ENCODE measurements at regions not wholly inside any gene's neighbourhood (a gene's known extent, or its start where the extent isn't known, plus 50 kb on each side); places are given as distances from the start of the nearest gene placed in this dataset.

DNA sequence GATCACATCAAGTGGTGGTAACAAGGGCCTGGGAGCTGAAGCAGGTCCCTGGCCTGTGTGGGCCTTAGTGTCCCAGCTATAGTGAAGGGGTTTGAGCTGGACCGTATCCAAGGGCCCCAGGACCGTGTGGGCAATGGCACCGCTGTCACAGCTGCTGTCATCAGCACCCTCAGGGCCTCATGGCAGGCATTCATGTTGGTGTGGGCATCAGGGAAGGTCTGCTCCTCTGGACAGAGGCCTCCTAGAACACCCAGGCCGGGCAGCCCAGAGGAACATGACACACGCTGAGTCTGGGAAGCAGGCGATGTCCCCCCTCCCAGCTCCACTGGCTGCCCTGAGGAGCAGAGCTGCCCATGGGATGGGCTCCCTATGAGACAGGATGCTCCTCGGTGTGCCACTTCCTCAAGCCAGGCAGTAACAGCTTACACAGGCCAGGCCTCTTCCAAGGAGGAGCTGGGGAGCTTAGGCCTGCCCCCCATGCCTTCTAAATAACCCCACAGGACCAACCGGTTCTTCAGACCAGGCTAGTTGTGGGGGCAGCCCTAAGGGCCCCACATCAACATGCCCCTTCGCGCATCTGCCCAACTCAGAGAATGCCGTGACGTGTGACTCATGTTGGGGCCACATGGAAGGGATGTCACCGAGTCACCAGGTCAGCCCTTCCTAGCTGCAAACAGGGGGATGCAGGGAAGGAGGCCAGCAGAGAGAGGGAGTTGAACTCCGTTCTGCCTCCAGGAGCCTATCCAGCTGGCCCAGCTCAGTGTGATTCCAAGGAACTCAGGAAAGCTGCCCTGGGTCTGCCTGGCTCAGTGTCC is 80.4 kb downstream of the PITPNM2 start:
- Histone ChIP-seq H3K4me3 (ENCODE audit: low read depth in 1 of 2, low read length in 2 of 2) (no peak overlapping the region), H3K27ac (ENCODE audit: low read depth, low read length) (no peak overlapping the region), H3K4me1 (ENCODE audit: control insufficient read depth in 1 of 2, insufficient read depth in 2 of 2, low read length in 2 of 2) (peaks cover 14 to 21% of the 10 kb centered on the region in 2 donors)

GRCh38 chr12:123069436-123070266 is 81.2 kb downstream of the PITPNM2 start:
- no peak overlapping the region for H3K9ac ChIP-seq (ENCODE audit: low read depth in 1 of 2, low read length in 2 of 2)
- no peak overlapping the region for H3K27ac ChIP-seq (ENCODE audit: low read depth, low read length)
- no peak overlapping the region for H3K4me3 ChIP-seq (ENCODE audit: low read depth in 1 of 2, low read length in 2 of 2)
- peaks cover 20 to 23% of the 10 kb centered on the region in 2 donors for H3K4me1 ChIP-seq (ENCODE audit: control insufficient read depth in 1 of 2, insufficient read depth in 2 of 2, low read length in 2 of 2)
- no peaks in the 10 kb centered on the region for H3K27me3 ChIP-seq (ENCODE audit: control insufficient read depth in 1 of 2, insufficient read depth in 2 of 2, low read length in 2 of 2)
- H3K9me3 ChIP-seq (ENCODE audit: control insufficient read depth in 1 of 2, low read length in 2 of 2) = no peaks in the 10 kb centered on the region
- no peaks in the 10 kb centered on the region for H3K36me3 ChIP-seq (ENCODE audit: control insufficient read depth in 1 of 2, insufficient read depth in 2 of 2, low read length in 2 of 2)

More for the DNA sequence above, 80.4 kb downstream of the PITPNM2 start:
- H3K27me3 ChIP-seq (ENCODE audit: control insufficient read depth in 1 of 2, insufficient read depth in 2 of 2, low read length in 2 of 2) = no peaks in the 10 kb centered on the region
- no peaks in the 10 kb centered on the region for H3K9me3 ChIP-seq (ENCODE audit: control insufficient read depth in 1 of 2, low read length in 2 of 2)
- H3K36me3 ChIP-seq (ENCODE audit: control insufficient read depth in 1 of 2, insufficient read depth in 2 of 2, low read length in 2 of 2) = no peaks in the 10 kb centered on the region
- no peak overlapping the region for H3K9ac ChIP-seq (ENCODE audit: low read depth in 1 of 2, low read length in 2 of 2)

- peaks cover 40 to 42% of the 10 kb centered on the region in 2 donors for H3K4me1 ChIP-seq (ENCODE audit: control insufficient read depth in 1 of 2, insufficient read depth in 2 of 2, low read length in 2 of 2)
- no peak overlapping the region for H3K27ac ChIP-seq (ENCODE audit: low read depth, low read length)
Measured at GRCh38 chr12:123067654-123068053, 83.2 kb downstream of the PITPNM2 start.

GRCh38 chr12:123066384-123066710 is 84.5 kb downstream of the PITPNM2 start:
- Histone ChIP-seq H3K4me3 (ENCODE audit: low read depth in 1 of 2, low read length in 2 of 2) (no peak overlapping the region), H3K27ac (ENCODE audit: low read depth, low read length) (no peak overlapping the region), H3K36me3 (ENCODE audit: control insufficient read depth in 1 of 2, insufficient read depth in 2 of 2, low read length in 2 of 2) (no peaks in the 10 kb centered on the region), H3K27me3 (ENCODE audit: control insufficient read depth in 1 of 2, insufficient read depth in 2 of 2, low read length in 2 of 2) (no peaks in the 10 kb centered on the region), H3K9me3 (ENCODE audit: control insufficient read depth in 1 of 2, low read length in 2 of 2) (no peaks in the 10 kb centered on the region), H3K4me1 (ENCODE audit: control insufficient read depth in 1 of 2, insufficient read depth in 2 of 2, low read length in 2 of 2) (peaks cover 44 to 48% of the 10 kb centered on the region in 2 donors), H3K9ac (ENCODE audit: low read depth in 1 of 2, low read length in 2 of 2) (no peak overlapping the region)

More at GRCh38 chr12:123067654-123068053, 83.2 kb downstream of the PITPNM2 start:
- Histone ChIP-seq H3K36me3 (ENCODE audit: control insufficient read depth in 1 of 2, insufficient read depth in 2 of 2, low read length in 2 of 2) (no peaks in the 10 kb centered on the region), H3K9ac (ENCODE audit: low read depth in 1 of 2, low read length in 2 of 2) (no peak overlapping the region), H3K27me3 (ENCODE audit: control insufficient read depth in 1 of 2, insufficient read depth in 2 of 2, low read length in 2 of 2) (no peaks in the 10 kb centered on the region), H3K4me3 (ENCODE audit: low read depth in 1 of 2, low read length in 2 of 2) (no peak overlapping the region), H3K9me3 (ENCODE audit: control insufficient read depth in 1 of 2, low read length in 2 of 2) (no peaks in the 10 kb centered on the region)

DNA sequence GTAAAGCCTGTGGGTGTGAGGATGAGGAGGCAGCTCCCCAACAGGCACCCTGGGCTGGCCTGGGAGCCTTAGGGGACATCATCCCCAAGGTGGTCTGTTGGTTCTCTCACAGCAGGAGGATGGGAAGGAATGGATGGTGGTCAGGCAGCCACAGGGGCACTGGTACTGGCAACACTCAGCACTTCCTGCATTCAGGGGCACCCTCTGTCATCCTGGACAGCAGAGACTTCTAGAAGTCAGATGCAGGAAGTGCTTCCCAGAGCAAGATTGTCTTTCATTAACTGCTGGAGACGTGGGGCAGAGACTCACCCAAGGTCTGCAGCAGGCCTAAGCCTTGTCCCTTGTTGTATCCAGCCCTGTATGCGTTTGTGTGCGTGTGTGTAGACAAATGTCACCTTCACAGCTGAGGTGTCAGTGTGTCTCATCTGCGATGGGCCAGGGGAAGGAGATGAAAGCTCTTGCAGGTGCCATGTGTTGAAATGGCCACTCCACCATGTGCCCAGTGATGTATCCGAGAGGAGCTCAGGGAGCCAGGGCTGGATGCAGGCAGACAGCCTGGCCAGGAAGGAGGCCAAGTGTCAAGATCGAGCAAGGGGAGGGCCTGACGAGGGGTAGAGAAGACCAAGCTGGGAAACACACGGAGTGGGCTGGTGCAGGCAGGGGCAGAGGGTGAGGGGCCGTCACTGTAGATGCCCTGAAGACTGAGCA is 85.1 kb downstream of the PITPNM2 start:
- H3K4me3 ChIP-seq (ENCODE audit: low read depth in 1 of 2, low read length in 2 of 2) = no peak overlapping the region
- H3K36me3 ChIP-seq (ENCODE audit: control insufficient read depth in 1 of 2, insufficient read depth in 2 of 2, low read length in 2 of 2) = no peaks in the 10 kb centered on the region
- no peaks in the 10 kb centered on the region for H3K27me3 ChIP-seq (ENCODE audit: control insufficient read depth in 1 of 2, insufficient read depth in 2 of 2, low read length in 2 of 2)
- no peak overlapping the region for H3K27ac ChIP-seq (ENCODE audit: low read depth, low read length)
- peak overlapping the region in 1 of 2 donors; percentile 3 for H3K9ac ChIP-seq (ENCODE audit: low read depth in 1 of 2, low read length in 2 of 2)
- H3K4me1 ChIP-seq (ENCODE audit: control insufficient read depth in 1 of 2, insufficient read depth in 2 of 2, low read length in 2 of 2) = peaks cover 43% of the 10 kb centered on the region in 2 donors
- no peaks in the 10 kb centered on the region for H3K9me3 ChIP-seq (ENCODE audit: control insufficient read depth in 1 of 2, low read length in 2 of 2)

DNA sequence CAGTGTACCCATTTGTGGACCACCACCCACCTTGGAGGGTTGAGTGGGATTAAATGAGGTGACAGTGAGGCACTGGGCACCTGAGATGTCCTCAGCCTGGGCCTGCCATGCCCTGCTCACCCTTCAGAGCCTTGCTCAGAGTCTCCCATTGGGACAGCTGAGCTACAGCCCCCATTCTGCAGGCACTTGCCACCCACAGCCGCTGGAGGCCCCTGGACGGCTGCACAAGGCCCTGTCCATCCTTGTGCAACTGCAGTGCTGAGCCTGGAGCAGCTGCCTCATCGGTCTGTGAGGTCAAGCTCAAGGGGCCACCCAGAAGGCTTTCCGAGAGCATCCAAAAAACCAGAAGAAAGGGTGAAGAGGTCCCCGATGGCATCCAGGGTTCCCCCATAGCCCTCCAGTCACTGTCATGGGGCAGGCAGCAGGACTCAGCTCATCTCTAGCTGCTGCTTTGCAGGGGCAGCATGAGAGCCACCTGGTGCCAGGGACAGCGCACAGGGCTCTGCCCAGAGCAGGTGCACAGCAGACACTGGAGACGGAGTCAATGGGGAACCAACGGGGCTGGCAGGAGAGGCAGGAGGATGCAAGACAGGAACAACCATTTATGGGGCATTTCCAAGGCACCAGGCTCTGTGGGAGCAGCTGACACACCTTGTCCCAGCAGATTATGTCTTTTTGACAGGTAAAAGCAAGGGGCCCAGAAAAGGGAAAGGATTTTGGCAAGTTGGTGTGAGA is 84.6 kb downstream of the ARL6IP4 start:
- H3K9ac ChIP-seq (ENCODE audit: low read depth in 1 of 2, low read length in 2 of 2) = peak overlapping the region in 1 of 2 donors; percentile 3
- no peaks in the 10 kb centered on the region for H3K27me3 ChIP-seq (ENCODE audit: control insufficient read depth in 1 of 2, insufficient read depth in 2 of 2, low read length in 2 of 2)
- no peak overlapping the region for H3K4me3 ChIP-seq (ENCODE audit: low read depth in 1 of 2, low read length in 2 of 2)
- H3K4me1 ChIP-seq (ENCODE audit: control insufficient read depth in 1 of 2, insufficient read depth in 2 of 2, low read length in 2 of 2) = peaks cover 36 to 45% of the 10 kb centered on the region in 2 donors
- peak overlapping the region; percentile 45 for H3K27ac ChIP-seq (ENCODE audit: low read depth, low read length)
- H3K36me3 ChIP-seq (ENCODE audit: control insufficient read depth in 1 of 2, insufficient read depth in 2 of 2, low read length in 2 of 2) = no peaks in the 10 kb centered on the region
- H3K9me3 ChIP-seq (ENCODE audit: control insufficient read depth in 1 of 2, low read length in 2 of 2) = no peaks in the 10 kb centered on the region

GRCh38 chr12:123064366-123064765 is 83.9 kb downstream of the ARL6IP4 start:
- Histone ChIP-seq H3K27me3 (ENCODE audit: control insufficient read depth in 1 of 2, insufficient read depth in 2 of 2, low read length in 2 of 2) (no peaks in the 10 kb centered on the region), H3K36me3 (ENCODE audit: control insufficient read depth in 1 of 2, insufficient read depth in 2 of 2, low read length in 2 of 2) (no peaks in the 10 kb centered on the region), H3K4me1 (ENCODE audit: control insufficient read depth in 1 of 2, insufficient read depth in 2 of 2, low read length in 2 of 2) (peaks cover 40 to 52% of the 10 kb centered on the region in 2 donors), H3K27ac (ENCODE audit: low read depth, low read length) (peak overlapping the region; percentile 45), H3K9me3 (ENCODE audit: control insufficient read depth in 1 of 2, low read length in 2 of 2) (no peaks in the 10 kb centered on the region), H3K9ac (ENCODE audit: low read depth in 1 of 2, low read length in 2 of 2) (no peak overlapping the region), H3K4me3 (ENCODE audit: low read depth in 1 of 2, low read length in 2 of 2) (no peak overlapping the region)

DNA sequence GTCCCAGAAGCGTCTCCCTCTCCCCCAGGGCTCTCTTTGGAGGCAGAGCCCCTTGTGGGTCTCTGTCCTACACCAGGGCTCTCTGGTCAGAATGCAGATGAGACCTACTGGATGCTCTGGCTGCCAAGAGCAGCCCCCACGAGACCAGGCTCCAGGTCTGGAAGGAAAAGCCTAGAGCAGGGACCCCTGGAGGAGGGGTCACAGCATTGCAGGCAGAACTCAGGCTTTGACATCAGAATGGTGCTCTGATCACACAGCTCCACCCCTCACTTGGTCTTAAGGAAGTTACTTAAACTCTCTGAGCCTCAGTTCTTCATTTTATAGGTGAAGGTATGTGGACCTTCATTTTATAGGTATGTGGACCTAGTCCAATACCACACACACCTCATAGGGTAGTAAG is 83.1 kb downstream of the ARL6IP4 start:
- H3K27me3 ChIP-seq (ENCODE audit: control insufficient read depth in 1 of 2, insufficient read depth in 2 of 2, low read length in 2 of 2) = no peaks in the 10 kb centered on the region
- H3K36me3 ChIP-seq (ENCODE audit: control insufficient read depth in 1 of 2, insufficient read depth in 2 of 2, low read length in 2 of 2) = no peaks in the 10 kb centered on the region
- H3K9me3 ChIP-seq (ENCODE audit: control insufficient read depth in 1 of 2, low read length in 2 of 2) = no peaks in the 10 kb centered on the region
- H3K4me1 ChIP-seq (ENCODE audit: control insufficient read depth in 1 of 2, insufficient read depth in 2 of 2, low read length in 2 of 2) = peaks cover 43 to 61% of the 10 kb centered on the region in 2 donors
- peak overlapping the region; percentile 35 for H3K27ac ChIP-seq (ENCODE audit: low read depth, low read length)
- H3K4me3 ChIP-seq (ENCODE audit: low read depth in 1 of 2, low read length in 2 of 2) = no peak overlapping the region
- H3K9ac ChIP-seq (ENCODE audit: low read depth in 1 of 2, low read length in 2 of 2) = peak overlapping the region; percentile 10 to 12

- Histone ChIP-seq H3K9me3 (ENCODE audit: control insufficient read depth in 1 of 2, low read length in 2 of 2) (no peaks in the 10 kb centered on the region), H3K27ac (ENCODE audit: low read depth, low read length) (peak overlapping the region; percentile 35), H3K4me3 (ENCODE audit: low read depth in 1 of 2, low read length in 2 of 2) (no peak overlapping the region), H3K9ac (ENCODE audit: low read depth in 1 of 2, low read length in 2 of 2) (peak overlapping the region; percentile 10 to 12), H3K27me3 (ENCODE audit: control insufficient read depth in 1 of 2, insufficient read depth in 2 of 2, low read length in 2 of 2) (no peaks in the 10 kb centered on the region), H3K4me1 (ENCODE audit: control insufficient read depth in 1 of 2, insufficient read depth in 2 of 2, low read length in 2 of 2) (peaks cover 48 to 64% of the 10 kb centered on the region in 2 donors), H3K36me3 (ENCODE audit: control insufficient read depth in 1 of 2, insufficient read depth in 2 of 2, low read length in 2 of 2) (no peaks in the 10 kb centered on the region)
Measured at GRCh38 chr12:123062681-123063486, 82.4 kb downstream of the ARL6IP4 start.
